Activated CD8-positive, alpha-beta memory T cell treated with anti-CD3 and anti-CD28 coated beads for 48 hours (primary cell): ENCODE measurements at regions not wholly inside any gene's neighbourhood (a gene's known extent, or its start where the extent isn't known, plus 50 kb on each side); places are given as distances from the start of the nearest gene placed in this dataset.

ENCODE experiments used
- DNase-seq, 3 experiments: peaks; one replicate each; pipeline ENCODE4 v3.0.0-alpha.2; 2020; ENCODE audit warnings: low read depth in 2 of 3, low spot score in 2 of 3

GRCh38 chr16:31700530-31701388 is 172.8 kb upstream of the ZNF267 start:
- peak in 2 of 3 experiments; percentile 55 to 62 for DNase-seq

- no peak for DNase-seq
Observed at GRCh38 chr16:31701734-31702133, 171.9 kb upstream of the ZNF267 start.

GRCh38 chr16:31702796-31703195 is 170.8 kb upstream of the ZNF267 start:
- DNase-seq = no peak

- no peak for DNase-seq
Observed at GRCh38 chr16:31703526-31704128, 170.0 kb upstream of the ZNF267 start.

- DNase-seq = no peak
Observed at GRCh38 chr16:31704138-31704537, 169.5 kb upstream of the ZNF267 start.

GRCh38 chr16:31705371-31705770 is 168.2 kb upstream of the ZNF267 start:
- DNase-seq = no peak

GRCh38 chr16:31706318-31706717 is 167.3 kb upstream of the ZNF267 start:
- no peak for DNase-seq

- no peak for DNase-seq
Observed at GRCh38 chr16:31706925-31707324, 166.7 kb upstream of the ZNF267 start.

GRCh38 chr16:31707743-31708335 is 165.8 kb upstream of the ZNF267 start:
- no peak for DNase-seq

- DNase-seq = no peak
Observed at GRCh38 chr16:31708348-31708747, 165.3 kb upstream of the ZNF267 start.

GRCh38 chr16:31709181-31709580 is 164.4 kb upstream of the ZNF267 start:
- no peak for DNase-seq

- DNase-seq = no peak
Observed at GRCh38 chr16:31710134-31710533, 163.5 kb upstream of the ZNF267 start.

- no peak for DNase-seq
Observed at GRCh38 chr16:31710880-31711279, 162.7 kb upstream of the ZNF267 start.

GRCh38 chr16:31711344-31711845 is 162.2 kb upstream of the ZNF267 start:
- no peak for DNase-seq

GRCh38 chr16:31712064-31712540 is 161.5 kb upstream of the ZNF267 start:
- no peak for DNase-seq

- DNase-seq = peak; percentile 55 to 76 (median 76)
Observed at GRCh38 chr16:31713071-31713944, 160.3 kb upstream of the ZNF267 start.

GRCh38 chr16:31713945-31714902 is 159.4 kb upstream of the ZNF267 start:
- no peak for DNase-seq

GRCh38 chr16:31714903-31715504 is 158.6 kb upstream of the ZNF267 start:
- no peak for DNase-seq

GRCh38 chr16:31715915-31716314 is 157.7 kb upstream of the ZNF267 start:
- no peak for DNase-seq
